EL (cell line): ENCODE measurements at regions not wholly inside any gene's neighbourhood (a gene's known extent, or its start where the extent isn't known, plus 50 kb on each side); places are given as distances from the start of the nearest gene placed in this dataset.
"Not testable (repeated sequence)": the region's sequence is repeated elsewhere in the genome, so short reads cannot be mapped to it uniquely, and the experiment has no call there.

Source experiments
- DNase-seq: peaks from one replicate; pipeline ENCODE4 v3.0.0-alpha.2; 2016

DNA sequence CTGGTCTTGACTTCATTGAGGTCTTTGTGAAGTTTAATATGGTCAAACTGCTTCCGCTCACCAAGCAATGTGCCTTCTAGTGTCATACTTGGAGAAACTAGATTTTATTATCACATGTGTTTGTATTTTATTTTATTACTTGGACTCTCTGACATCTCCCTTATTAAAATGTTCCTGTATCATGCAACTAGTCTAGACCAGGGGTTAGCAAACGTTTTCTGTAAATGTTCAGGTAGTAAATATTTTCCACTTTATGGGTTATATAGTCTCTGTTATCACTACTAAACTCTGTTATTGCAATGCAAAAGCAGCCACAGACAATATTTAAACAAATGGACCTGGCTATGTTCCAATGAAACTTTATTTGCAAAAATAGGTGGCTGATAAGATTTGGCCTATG, 443.8 kb downstream of the MID1IP1 start:
- no peak for DNase-seq

DNA sequence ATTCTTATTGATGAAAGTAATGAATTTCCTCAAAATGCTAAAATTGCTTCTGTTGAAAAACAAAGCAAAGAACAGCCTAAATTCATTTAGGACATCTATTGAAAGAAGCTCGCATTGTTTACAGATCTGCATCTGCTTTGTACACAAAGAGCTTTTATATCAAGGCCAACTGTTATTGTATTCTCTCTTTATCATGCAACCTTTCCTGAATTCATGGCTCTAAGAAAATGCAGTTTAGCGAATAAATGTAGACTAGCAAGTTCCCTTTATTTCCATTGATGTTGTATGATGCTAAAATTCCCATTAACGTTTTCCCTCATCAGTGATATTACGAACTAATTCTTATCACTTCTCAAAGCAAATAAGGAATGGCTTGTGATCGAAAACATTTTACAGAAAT, 446.3 kb downstream of the MID1IP1 start:
- DNase-seq: no peak

DNA sequence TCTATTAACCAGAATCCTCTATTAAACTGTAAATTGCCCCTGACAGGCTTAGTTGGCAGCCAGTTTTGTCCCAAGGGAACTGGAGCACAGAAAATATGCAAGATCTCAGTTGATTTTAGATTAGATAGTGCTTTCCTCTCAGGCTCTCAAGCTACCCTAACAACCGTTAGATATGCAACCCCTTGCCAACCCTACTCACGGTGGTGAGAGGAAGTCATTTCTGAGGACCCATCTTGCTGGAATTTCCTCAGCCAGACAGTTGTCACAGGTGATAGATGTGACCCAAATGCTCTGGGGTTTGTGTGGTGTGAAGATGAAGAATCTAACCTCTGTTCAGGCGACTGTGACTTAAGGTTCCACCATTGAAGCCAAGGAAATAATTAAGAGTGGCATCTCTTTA, 447.1 kb downstream of the MID1IP1 start:
- no peak for DNase-seq

DNA sequence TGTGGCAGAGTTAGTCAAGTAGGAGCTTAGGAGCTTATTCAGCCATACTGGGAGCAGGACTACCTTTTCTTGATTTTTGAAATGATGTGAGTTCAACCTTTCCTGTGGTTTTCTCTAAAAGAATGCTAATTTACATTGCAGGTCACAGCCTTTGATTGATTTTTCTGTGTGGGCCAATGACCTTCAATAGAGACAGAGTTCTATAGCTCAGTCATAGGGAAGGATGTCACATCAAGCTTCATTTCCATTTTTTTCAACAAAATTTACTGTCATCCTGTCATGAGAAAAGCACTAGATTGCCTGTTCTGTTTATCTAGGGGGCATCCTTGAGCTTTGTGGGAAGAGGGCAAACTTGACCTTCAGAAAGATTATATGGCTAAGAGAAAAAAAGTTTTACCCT, 448.7 kb downstream of the MID1IP1 start:
- no peak for DNase-seq

DNA sequence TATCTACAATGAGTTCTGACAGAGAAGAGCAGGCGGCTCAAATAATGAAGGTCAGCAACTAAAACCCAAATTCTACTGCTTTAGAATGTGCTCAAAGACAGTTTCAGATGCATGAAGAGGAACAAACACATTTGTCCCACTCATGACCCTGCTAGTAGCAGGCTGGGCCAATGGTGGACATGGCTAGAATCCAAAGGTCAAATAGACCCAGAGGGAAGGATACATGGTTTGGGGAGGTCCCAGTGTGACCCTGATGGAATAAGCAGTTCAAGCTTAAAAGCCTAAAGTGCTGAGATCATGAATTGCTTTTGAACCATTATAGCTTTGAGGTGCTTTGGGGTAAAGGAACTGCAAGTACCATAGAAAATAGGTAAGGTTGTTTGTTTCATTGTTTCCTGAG, 450.7 kb downstream of the MID1IP1 start:
- no peak for DNase-seq

DNA sequence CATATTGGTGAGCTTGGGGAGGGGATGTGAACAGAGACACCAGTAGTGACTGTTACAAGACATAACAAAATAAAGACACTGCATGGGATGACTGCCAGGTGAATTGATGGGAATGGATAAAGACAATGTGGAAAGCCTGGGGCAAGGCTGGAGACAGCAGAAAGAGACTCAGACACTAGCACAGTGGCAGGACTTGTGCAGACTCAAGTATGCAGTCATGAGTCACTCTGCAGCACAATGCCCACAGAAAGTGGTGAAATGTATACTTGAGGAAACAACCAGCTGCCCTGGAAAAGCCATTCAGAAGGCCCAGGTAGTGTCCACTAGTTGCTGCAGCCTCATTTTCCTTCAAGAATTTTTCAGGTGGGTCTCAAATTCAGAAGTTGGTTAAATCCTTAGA, 452.3 kb downstream of the MID1IP1 start:
- peak; percentile 0 for DNase-seq

DNA sequence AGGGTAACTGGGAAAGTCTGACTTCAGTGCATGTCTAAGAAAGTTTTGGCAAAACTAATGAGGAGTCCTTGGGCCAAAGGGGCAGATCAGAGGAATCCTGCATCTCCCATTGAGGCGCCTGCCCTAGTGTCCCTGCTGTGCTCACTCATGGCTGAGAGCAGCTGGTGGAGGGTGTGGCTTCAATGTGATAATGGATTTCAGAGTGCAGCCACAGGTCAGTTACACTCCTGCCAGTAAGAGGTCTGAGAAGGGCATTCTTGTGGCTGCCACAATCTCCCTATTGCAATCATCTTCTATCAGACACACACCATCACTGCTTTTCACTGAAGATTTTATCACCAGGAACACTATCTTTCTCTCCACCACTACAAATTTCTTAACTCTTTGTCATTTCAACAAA, 457.1 kb downstream of the MID1IP1 start:
- no peak for DNase-seq

DNA sequence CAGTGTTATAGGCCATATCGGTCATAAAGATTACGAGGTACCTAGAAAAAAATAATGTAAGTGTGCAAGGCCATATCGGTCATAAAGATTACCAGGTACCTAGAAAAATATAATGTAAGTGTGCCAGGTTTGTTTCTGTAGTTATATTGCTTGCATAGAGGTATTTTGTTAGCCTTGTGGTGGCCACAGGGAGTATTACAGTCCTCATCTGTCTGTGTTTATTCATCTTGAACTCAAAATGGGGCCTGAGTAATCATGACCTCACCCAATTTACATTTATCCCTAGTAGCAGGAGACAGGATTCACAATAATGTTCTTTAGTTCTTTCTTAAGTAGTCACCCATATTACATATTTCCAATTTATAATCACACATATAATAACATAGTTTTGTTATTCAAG, 459.7 kb downstream of the MID1IP1 start:
- DNase-seq: peak; percentile 5

DNA sequence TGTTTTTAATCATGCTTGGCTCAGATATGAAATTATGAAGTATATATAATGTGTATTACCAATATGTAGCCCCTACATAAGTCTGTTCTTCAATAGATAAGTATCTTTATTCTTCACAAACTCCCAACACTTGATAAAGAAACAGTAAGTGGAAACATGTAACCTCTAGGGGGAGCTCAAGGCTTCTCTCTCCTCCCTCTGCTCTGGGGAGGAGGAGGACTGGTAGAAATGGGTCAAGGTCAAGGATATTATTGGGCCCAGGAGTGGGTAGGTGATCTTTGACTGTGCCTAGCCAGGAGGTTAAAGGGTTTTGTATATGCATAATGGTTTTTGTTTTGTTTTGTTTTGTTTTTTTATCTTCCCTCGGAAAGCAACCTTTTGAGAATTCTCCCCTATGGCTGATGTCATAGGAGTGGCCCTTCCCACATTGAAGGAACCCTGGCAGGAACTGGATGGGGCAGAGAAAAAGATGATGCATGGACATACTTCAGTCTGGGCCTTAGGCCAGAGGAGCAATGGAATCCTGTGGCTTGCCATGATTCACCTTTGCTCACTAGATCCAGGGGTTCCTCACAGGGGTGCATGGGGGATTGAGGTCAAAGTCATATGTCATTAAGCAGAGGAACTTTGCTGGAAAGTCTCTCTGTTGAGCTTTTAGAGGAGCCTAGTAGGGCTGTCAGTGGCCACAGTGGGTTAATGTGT, 460.3 kb downstream of the MID1IP1 start:
- peak; percentile 49 for DNase-seq

DNA sequence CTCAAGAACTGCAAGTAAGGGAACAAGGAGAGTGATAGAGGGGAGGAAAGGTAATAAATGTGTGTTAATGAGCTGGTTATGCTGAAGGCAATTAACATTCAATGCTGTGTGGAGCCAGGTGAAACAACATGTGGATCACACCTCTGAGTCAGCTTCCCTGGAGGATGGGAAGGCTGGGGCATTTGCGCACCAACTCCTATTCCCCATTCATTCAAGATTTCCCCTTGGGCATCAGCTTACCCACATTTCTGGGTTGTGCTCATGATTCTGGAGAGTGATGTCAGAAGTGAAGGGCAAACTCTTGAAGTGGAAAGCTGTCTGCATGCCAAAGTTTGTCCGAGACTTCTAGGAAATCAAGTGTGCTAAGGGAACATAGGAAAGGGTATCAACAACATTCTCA, 461.4 kb downstream of the MID1IP1 start:
- DNase-seq: no peak

DNA sequence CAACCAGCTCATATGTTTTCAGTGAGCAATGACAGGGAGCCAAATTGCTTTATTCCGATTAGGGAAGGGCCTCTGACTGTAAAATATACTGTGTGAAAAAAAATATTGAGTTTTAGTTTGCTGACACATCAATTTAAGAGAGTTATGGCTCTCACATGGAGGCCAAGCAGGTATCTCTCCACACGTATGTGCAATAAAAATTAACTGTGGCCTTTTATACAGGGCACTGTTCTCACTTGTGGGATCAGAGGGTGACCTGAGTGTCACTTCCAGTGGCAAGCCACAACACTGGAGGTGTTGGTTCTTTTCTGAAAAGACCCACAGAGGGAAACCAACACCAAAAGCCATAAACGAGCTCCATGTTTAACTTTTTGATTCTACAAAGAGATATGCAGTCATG, 462.8 kb downstream of the MID1IP1 start:
- no peak for DNase-seq

DNA sequence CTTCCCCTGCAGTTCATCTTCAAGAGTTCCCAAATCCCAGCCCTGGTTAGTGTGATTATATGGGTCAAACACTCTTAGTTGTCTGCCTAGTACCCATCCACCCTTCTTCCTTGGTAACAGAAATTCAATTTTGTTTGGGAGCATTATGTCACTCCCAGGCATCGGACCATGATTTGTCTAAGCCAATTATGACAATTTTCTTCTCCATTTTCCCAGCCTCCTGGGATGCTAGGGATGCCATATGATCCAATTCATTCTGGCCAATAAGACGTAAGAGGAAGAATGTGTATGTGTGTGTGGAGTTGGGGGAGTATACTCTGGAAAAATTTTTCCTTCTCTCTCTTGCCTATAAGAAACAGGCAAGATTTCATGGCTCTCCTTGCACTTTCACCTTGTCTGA, 465.9 kb downstream of the MID1IP1 start:
- DNase-seq: no peak

DNA sequence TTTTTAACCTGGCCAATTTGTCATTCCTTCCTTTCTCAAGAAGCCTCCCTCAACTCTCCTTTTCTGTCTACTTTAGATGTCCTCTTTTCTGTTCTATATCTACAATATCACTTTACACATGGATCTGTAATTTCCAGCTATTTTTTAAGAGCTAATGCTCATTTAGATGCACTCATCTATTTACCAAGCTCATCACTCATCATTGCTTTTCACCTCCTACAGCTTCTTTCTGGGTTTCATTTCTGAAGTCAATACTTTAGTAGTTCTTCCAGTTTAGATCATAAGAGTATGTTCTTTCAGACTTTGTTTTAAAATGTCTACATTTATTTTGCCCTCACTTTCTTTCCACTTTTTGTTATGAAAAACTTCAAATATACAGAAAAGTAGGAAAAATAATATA, 466.9 kb downstream of the MID1IP1 start:
- DNase-seq: no peak

DNA sequence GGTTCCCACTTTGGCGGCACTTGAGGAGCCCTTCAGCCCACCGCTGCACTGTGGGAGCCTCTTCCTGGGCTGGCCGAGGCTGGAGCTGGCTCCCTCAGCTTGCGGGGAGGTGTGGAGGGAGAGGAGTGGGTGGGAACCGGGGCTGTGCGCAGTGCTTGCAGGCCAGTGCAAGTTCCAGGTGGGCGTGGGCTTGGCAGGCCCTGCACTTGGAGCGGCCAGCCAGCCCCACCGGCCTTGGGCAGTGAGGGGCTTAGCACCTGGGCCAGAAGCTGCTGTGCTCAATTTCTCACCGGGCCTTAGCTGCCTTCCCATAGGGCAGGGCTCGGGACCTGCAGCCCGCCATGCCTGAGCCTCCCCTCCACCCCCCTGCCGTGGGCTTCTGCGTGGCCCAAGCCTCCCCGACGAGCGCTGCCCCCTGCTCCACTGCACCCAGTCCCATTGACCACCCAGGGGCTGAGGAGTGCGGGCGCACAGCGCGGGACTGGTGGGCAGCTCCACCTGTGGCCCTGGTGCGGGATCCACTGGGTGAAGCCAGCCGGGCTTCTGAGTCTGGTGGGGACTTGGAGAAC, 474.3 kb downstream of the MID1IP1 start:
- DNase-seq: no peak

DNA sequence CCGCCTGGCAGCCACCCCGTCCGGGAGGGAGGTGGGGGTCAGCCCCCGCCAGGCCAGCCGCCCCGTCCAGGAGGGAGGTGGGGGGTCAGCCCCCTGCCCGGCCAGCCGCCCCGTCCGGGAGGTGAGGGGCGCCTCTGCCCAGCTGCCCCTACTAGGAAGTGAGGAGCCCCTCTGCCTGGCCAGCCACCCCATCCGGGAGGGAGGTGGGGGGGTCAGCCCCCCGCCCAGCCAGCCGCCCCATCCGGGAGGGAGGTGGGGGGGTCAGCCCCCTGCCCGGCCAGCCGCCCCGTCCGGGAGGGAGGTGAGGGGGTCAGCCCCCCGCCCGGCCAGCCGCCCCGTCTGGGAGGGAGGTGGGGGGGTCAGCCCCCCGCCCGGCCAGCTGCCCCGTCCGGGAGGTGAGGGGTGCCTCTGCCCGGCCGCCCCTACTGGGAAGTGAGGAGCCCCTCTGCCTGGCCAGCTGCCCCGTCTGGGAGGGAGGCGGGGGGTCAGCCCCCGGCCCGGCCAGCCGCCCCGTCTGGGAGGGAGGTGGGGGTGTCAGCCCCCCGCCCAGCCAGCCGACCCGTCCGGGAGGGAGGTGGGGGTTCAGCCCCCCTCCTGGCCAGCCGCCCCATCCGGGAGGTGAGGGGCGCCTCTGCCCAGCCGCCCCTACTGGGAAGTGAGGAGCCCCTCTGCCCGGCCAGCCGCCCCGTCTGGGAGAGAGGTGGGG, 476.6 kb downstream of the MID1IP1 start:
- DNase-seq: not testable (repeated sequence)

DNA sequence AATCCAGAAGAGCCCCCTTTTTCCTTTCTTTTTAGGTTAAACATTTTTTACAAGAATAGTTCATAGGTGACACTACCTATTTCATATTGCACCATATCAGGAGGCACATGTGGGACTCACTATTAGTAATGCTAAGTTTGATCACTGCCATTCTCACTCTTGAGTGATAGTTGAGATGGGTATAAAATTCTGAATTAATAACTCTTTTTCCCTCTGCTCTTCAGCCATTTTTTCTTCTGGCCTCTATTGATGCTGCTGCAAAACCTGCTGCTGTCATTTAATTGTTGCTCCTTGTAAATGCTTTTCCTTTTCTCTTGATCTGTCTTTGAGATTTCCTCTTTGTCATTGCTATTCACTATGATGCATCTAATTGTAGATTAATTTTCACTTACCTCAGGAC, 482.0 kb downstream of the MID1IP1 start:
- no peak for DNase-seq

DNA sequence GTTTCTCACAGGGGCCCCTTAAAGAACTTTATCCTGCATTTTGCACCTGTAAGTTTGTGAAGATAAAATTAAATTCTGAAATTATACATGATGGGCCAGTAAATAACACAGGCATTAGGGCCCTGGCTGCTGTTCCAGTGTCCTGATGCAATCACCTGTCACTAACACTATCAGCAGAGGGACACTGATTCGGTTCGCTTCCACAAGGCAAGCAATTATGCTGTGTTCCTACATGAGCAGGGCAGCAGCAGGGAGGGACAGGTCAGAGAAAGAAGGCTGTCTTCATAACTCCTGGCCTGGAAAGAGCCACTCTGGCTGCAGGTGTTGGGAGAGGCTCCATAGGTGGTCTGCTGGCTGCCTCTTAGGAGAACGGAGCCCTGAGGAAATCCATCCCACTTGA, 487.3 kb downstream of the MID1IP1 start:
- no peak for DNase-seq

DNA sequence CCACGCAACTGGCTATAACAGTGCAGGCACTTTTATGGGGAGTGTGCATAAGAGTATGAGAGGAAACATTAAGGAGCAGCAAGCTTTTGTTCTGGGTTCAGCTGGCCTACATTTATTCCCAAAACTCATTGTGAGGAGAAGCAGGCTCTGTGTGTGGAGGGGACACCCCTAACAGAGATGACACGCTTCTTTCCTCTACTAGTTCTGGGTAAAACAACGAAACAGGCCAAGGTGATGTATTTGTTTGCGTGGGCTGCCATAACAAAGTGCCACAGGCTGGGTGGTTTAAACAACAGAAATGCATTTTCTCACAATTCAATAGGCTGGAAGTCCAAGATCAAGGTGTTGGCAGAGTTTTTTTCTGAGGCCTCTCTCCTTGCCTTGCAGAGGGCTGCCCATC, 488.6 kb downstream of the MID1IP1 start:
- DNase-seq: no peak

DNA sequence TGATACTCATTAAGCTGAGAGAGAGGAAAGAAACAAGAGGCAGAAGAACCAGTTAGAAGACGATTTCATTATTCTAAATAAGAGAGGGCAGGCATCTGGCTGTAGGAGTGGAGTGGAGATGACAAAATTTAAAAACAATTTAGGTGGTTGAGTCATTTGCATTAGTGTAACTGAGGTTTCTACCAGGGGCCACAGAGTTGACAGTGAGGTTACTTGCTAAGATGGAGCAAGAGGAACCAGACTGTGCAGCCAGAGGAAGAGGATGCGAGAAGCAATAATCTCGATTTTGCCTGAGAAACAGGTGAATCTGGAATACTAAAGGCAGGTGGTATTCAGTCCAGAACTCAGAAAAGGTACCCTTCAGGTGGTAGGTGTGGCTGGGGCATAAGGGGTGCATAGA, 491.9 kb downstream of the MID1IP1 start:
- no peak for DNase-seq

DNA sequence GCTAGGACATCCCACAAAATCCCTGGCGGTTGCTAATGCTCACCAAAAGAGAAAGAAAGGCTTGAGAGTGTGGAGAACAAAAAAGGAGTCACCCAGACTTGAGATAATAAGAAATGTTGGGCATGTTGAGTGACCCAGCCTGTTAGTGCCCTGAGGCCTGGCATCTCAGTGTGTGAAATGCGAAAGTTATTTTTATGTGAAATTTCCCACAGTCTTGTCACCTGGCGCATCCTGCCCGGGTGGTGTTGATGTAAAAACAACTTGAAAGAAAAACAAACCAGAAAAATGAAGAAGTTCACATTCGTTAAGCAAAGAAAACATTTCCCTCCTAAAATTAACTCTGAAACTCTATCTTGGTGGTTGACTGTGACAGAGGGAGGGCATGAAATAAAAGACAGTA, 495.2 kb downstream of the MID1IP1 start:
- no peak for DNase-seq

DNA sequence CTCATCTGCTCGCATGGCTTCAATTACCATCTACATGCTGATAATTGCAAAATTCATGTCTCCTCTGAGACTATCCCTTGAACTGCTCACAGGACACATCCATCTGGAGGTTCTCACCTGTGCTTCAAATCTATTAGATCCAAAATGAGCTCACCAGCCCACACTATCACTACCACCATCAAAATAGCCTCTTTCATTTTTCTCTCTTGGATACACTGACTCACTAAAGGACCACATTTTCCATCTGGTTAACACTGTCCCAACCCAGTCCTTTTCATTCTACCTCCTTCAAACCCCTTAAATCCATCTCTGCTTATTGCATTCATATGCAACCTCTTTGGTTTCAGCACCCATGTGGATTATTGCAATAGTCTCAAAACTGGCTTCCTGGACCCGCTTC, 497.6 kb downstream of the MID1IP1 start:
- no peak for DNase-seq

DNA sequence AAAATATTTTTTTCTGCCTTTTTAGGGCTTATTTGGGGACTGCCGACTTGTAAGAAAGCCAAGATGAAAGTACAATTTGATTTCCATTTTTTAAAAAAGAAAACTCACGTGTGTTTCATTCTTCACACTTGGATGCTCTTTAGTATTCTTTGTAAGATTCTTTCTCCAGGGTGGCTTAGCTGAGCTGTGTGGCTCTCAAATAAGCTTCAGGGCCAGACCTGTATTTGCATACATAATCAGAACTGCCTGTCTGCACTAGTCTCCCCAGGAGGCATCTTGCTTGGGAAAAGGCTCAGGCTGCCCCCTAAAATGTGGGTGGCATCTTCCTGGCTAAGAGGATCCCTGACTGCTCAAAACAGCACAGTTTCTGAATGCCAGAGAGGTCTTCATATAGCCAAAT, 498.4 kb downstream of the MID1IP1 start:
- DNase-seq: no peak

DNA sequence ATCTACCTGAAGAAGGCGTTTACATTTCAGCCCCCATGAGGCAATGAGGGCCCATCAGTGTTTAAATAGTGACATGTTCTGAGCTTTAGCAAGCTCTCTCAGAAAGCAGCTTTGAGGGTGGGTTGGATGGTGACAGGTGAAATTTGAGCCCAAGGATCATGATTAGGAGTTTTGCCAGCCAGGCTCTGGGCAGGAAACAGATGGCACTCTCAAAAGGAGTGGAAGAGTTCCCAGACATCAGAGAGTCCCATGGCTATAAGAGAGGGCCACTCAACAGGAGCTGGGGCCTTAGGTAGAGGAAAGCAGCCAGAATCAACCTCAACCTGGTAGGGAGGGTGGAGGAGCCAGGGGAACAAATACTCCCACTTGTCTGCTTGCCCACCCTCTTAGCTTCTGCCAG, 499.8 kb downstream of the MID1IP1 start:
- no peak for DNase-seq

DNA sequence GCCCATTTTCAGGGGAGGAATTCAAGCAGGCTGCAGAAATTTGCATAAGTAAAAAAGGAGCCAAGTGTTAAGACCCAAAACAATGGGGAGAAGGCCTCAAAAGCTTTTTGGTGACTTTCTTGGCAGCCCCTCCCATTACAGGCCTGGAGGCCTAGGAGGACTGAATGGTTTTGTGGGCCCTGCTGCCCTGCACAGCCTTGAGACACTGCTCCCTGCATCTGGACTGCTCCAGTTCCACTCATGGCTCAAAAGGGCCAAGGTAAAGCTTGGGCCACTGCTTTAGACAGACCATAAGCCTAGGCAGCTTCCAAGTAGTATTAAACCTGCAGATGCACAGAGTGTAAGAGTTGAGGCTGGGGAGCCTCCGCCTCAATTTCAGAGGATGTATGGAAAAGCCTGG, 501.6 kb downstream of the MID1IP1 start:
- DNase-seq: no peak

DNA sequence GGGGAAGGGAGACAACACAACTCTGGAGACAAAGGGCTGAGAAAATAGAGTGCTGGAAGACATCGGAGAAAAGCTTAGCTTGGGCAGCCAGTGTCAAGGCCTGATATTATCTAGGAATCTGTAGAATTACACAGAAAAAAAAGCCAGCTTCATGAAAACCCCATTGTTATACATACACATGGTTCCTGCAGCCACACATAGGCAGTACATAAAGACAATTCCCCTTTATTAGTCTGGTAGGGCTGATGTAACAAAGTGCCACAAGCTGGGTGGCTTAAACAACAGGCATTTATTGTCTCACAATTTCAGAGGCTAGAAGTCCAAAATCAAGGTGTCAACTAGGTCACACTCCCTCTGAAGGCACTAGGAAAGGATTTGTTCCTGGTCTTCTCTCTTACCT, 503.5 kb downstream of the MID1IP1 start:
- no peak for DNase-seq
